Astrocyte (in vitro differentiated cells and primary cell): ENCODE measurements at regions not wholly inside any gene's neighbourhood (a gene's known extent, or its start where the extent isn't known, plus 50 kb on each side); places are given as distances from the start of the nearest gene placed in this dataset.

Source experiments
- EZH2 ChIP-seq: IDR thresholded peaks from 2 replicates; pipeline ENCODE4 v1.6.1; 2012; ENCODE audit warnings: mild to moderate bottlenecking, low read length, inconsistent platforms; ENCODE audit not compliant: insufficient read depth
- TF ChIP-seq, protein P1 (sequence below): IDR thresholded peaks from 2 replicates; pipeline ENCODE4 v1.5.1; 2011; ENCODE audit warnings: low read depth, mild to moderate bottlenecking, inconsistent platforms, low read length, moderate library complexity; ENCODE audit not compliant: insufficient read depth

DNA sequence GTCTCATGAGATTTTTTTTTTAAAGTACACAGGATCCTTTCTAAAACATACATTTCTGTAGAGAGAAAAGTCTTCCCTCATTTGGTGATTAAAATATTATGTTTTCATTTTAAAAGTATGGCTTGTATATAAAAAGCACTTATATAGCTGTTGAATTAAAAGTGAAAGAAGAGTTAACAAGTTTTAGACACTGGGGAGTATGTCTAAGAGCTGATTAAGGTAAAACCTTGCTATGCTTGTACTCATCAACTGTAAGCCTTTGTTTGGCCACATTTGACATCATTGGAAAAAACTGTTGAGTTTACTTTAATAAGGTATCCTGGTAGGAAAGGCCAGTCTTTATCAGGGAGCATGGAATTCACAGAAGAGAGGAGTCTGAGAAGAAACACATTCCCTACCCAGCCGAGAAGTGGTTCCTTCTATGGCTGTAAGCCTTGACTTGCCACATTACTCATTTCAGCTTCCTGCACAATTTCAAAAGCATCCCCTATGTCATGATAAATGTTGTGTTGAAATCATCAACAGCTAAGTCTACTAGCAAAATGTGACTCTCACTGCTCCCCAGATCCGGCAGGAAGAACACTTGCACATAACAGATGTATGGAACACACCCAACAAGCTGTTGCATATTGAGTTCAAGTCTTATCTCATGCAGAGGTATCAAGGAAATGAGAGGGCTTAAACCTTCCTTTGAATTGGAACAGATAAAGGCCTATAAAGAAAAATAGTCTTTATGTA lies 171.8 kb upstream of the CDK1 start:
- TF ChIP-seq, protein P1, sequence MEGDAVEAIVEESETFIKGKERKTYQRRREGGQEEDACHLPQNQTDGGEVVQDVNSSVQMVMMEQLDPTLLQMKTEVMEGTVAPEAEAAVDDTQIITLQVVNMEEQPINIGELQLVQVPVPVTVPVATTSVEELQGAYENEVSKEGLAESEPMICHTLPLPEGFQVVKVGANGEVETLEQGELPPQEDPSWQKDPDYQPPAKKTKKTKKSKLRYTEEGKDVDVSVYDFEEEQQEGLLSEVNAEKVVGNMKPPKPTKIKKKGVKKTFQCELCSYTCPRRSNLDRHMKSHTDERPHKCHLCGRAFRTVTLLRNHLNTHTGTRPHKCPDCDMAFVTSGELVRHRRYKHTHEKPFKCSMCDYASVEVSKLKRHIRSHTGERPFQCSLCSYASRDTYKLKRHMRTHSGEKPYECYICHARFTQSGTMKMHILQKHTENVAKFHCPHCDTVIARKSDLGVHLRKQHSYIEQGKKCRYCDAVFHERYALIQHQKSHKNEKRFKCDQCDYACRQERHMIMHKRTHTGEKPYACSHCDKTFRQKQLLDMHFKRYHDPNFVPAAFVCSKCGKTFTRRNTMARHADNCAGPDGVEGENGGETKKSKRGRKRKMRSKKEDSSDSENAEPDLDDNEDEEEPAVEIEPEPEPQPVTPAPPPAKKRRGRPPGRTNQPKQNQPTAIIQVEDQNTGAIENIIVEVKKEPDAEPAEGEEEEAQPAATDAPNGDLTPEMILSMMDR, result no peak
- TF ChIP-seq EZH2, result no peak
